HepG2 (cell line): ENCODE measurements at regions not wholly inside any gene's neighbourhood (a gene's known extent, or its start where the extent isn't known, plus 50 kb on each side); places are given as distances from the start of the nearest gene placed in this dataset.

Experiments
- ELF1 ChIP-seq: sonication (generic); formaldehyde crosslinking; IDR thresholded peaks from 2 replicates; pipeline ENCODE4 v1.4.0; 2020; ENCODE audit warnings: missing genetic modification reagents
- MEIS1 ChIP-seq: sonication (generic); formaldehyde crosslinking; IDR thresholded peaks from 2 replicates; pipeline ENCODE4 v1.9.0; 2021; ENCODE audit warnings: mild to moderate bottlenecking, missing genetic modification reagents, moderate library complexity, borderline replicate concordance
- NONO ChIP-seq, 2 experiments: fragments of 450-650 bp in 1 of 2; sonication (generic) in 1 of 2; formaldehyde crosslinking in 1 of 2; IDR thresholded peaks in 1 of 2; conservative IDR thresholded peaks in 1 of 2; 2 replicates each; pipeline versions ENCODE4 v1.6.1 to v1.8.0; 2017 to 2022; ENCODE audit warnings: mild to moderate bottlenecking in 1 of 2, missing genetic modification reagents in 1 of 2, moderate library complexity in 1 of 2
- TF ChIP-seq, protein P1 (sequence below): IDR thresholded peaks from 2 replicates; pipeline ENCODE4 v1.6.1; 2012; ENCODE audit warnings: low read length, improper control_type of control experiment
- TF ChIP-seq, protein P2 (sequence below): sonication (generic); formaldehyde crosslinking; IDR thresholded peaks from 2 replicates; pipeline ENCODE4 v1.5.0; 2020; ENCODE audit warnings: mild to moderate bottlenecking, missing genetic modification reagents, borderline replicate concordance
- TF ChIP-seq, protein P3 (sequence below): sonication (generic); formaldehyde crosslinking; IDR thresholded peaks from 2 replicates; pipeline ENCODE4 v1.8.0; 2023; ENCODE audit warnings: mild to moderate bottlenecking, missing genetic modification reagents

DNA sequence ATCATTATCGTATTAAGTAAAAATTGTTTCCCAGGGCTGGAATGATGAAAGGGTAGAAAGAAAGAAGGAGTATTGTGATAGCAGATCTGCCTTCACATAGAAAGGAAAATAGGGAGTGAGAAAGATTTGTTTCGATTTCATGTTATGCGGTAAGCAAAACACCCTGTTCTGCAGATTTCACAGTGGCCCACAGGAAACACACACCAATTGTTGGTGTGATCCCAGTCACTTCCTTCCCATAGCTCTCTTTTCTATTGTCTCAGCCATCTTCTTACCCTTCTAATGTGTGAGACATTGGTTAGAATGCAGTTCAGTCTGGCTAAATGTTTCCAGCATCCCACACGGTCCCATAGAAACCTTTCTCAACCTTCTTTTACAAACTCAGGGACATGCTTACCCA lies 2709.8 kb downstream of the PCDH7 start (continued):
- TF ChIP-seq, protein P1, sequence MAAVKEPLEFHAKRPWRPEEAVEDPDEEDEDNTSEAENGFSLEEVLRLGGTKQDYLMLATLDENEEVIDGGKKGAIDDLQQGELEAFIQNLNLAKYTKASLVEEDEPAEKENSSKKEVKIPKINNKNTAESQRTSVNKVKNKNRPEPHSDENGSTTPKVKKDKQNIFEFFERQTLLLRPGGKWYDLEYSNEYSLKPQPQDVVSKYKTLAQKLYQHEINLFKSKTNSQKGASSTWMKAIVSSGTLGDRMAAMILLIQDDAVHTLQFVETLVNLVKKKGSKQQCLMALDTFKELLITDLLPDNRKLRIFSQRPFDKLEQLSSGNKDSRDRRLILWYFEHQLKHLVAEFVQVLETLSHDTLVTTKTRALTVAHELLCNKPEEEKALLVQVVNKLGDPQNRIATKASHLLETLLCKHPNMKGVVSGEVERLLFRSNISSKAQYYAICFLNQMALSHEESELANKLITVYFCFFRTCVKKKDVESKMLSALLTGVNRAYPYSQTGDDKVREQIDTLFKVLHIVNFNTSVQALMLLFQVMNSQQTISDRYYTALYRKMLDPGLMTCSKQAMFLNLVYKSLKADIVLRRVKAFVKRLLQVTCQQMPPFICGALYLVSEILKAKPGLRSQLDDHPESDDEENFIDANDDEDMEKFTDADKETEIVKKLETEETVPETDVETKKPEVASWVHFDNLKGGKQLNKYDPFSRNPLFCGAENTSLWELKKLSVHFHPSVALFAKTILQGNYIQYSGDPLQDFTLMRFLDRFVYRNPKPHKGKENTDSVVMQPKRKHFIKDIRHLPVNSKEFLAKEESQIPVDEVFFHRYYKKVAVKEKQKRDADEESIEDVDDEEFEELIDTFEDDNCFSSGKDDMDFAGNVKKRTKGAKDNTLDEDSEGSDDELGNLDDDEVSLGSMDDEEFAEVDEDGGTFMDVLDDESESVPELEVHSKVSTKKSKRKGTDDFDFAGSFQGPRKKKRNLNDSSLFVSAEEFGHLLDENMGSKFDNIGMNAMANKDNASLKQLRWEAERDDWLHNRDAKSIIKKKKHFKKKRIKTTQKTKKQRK = no peak
- TF ChIP-seq NONO (IDR thresholded peaks at IDR 0.05) = no peak
- no peak for TF ChIP-seq NONO (CRISPR knock-in tag; conservative IDR thresholded peaks at IDR 0.05)
- TF ChIP-seq, protein P2, sequence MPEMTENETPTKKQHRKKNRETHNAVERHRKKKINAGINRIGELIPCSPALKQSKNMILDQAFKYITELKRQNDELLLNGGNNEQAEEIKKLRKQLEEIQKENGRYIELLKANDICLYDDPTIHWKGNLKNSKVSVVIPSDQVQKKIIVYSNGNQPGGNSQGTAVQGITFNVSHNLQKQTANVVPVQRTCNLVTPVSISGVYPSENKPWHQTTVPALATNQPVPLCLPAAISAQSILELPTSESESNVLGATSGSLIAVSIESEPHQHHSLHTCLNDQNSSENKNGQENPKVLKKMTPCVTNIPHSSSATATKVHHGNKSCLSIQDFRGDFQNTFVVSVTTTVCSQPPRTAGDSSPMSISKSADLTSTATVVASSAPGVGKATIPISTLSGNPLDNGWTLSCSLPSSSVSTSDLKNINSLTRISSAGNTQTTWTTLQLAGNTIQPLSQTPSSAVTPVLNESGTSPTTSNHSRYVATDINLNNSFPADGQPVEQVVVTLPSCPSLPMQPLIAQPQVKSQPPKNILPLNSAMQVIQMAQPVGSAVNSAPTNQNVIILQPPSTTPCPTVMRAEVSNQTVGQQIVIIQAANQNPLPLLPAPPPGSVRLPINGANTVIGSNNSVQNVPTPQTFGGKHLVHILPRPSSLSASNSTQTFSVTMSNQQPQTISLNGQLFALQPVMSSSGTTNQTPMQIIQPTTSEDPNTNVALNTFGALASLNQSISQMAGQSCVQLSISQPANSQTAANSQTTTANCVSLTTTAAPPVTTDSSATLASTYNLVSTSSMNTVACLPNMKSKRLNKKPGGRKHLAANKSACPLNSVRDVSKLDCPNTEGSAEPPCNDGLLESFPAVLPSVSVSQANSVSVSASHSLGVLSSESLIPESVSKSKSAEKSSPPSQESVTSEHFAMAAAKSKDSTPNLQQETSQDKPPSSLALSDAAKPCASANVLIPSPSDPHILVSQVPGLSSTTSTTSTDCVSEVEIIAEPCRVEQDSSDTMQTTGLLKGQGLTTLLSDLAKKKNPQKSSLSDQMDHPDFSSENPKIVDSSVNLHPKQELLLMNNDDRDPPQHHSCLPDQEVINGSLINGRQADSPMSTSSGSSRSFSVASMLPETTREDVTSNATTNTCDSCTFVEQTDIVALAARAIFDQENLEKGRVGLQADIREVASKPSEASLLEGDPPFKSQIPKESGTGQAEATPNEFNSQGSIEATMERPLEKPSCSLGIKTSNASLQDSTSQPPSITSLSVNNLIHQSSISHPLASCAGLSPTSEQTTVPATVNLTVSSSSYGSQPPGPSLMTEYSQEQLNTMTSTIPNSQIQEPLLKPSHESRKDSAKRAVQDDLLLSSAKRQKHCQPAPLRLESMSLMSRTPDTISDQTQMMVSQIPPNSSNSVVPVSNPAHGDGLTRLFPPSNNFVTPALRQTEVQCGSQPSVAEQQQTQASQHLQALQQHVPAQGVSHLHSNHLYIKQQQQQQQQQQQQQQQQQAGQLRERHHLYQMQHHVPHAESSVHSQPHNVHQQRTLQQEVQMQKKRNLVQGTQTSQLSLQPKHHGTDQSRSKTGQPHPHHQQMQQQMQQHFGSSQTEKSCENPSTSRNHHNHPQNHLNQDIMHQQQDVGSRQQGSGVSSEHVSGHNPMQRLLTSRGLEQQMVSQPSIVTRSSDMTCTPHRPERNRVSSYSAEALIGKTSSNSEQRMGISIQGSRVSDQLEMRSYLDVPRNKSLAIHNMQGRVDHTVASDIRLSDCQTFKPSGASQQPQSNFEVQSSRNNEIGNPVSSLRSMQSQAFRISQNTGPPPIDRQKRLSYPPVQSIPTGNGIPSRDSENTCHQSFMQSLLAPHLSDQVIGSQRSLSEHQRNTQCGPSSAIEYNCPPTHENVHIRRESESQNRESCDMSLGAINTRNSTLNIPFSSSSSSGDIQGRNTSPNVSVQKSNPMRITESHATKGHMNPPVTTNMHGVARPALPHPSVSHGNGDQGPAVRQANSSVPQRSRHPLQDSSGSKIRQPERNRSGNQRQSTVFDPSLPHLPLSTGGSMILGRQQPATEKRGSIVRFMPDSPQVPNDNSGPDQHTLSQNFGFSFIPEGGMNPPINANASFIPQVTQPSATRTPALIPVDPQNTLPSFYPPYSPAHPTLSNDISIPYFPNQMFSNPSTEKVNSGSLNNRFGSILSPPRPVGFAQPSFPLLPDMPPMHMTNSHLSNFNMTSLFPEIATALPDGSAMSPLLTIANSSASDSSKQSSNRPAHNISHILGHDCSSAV (CRISPR knock-in tag) = no peak
- TF ChIP-seq MEIS1 (CRISPR knock-in tag) = no peak
- no peak for TF ChIP-seq ELF1 (CRISPR knock-in tag)
- TF ChIP-seq, protein P3, sequence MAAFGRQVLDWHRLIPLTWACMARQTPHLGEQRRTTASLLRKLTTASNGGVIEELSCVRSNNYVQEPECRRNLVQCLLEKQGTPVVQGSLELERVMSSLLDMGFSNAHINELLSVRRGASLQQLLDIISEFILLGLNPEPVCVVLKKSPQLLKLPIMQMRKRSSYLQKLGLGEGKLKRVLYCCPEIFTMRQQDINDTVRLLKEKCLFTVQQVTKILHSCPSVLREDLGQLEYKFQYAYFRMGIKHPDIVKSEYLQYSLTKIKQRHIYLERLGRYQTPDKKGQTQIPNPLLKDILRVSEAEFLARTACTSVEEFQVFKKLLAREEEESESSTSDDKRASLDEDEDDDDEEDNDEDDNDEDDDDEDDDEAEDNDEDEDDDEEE = no peak
- TF ChIP-seq, all 625 proteins: peak for 0
